HG03103 (cell line): ENCODE measurements at regions not wholly inside any gene's neighbourhood (a gene's known extent, or its start where the extent isn't known, plus 50 kb on each side); places are given as distances from the start of the nearest gene placed in this dataset.

Experiments
- ATAC-seq: cut with Tn5 transposase; IDR thresholded peaks from one replicate; pipeline ENCODE4 v1.9.1; 2021; ENCODE audit warnings: low read depth; ENCODE audit not compliant: unreplicated experiment

- no peak for ATAC-seq
Observed at GRCh38 chr2:140064243-140064642, 1284.1 kb upstream of the NXPH2 start.

GRCh38 chr2:140063356-140063755 is 1283.2 kb upstream of the NXPH2 start:
- ATAC-seq, result no peak

GRCh38 chr2:140061240-140061639 is 1281.0 kb upstream of the NXPH2 start:
- ATAC-seq, result no peak

GRCh38 chr2:140057928-140058327 is 1277.7 kb upstream of the NXPH2 start:
- no peak for ATAC-seq

- no peak for ATAC-seq
Observed at GRCh38 chr2:140041811-140042210, 1261.6 kb upstream of the NXPH2 start.

GRCh38 chr2:140041239-140041638 is 1261.0 kb upstream of the NXPH2 start:
- no peak for ATAC-seq

GRCh38 chr2:140033638-140034037 is 1253.4 kb upstream of the NXPH2 start:
- no peak for ATAC-seq

GRCh38 chr2:140027966-140028365 is 1247.8 kb upstream of the NXPH2 start:
- no peak for ATAC-seq

- ATAC-seq, result no peak
Observed at GRCh38 chr2:140027320-140027719, 1247.1 kb upstream of the NXPH2 start.

GRCh38 chr2:140023291-140023690 is 1243.1 kb upstream of the NXPH2 start:
- ATAC-seq, result no peak

GRCh38 chr2:140018541-140018940 is 1238.4 kb upstream of the NXPH2 start:
- no peak for ATAC-seq

GRCh38 chr2:140014204-140014546 is 1234.0 kb upstream of the NXPH2 start:
- ATAC-seq, result no peak

- no peak for ATAC-seq
Observed at GRCh38 chr2:140013545-140014203, 1233.5 kb upstream of the NXPH2 start.

- no peak for ATAC-seq
Observed at GRCh38 chr2:140011287-140011686, 1231.1 kb upstream of the NXPH2 start.

GRCh38 chr2:140002110-140002509 is 1221.9 kb upstream of the NXPH2 start:
- ATAC-seq, result no peak

- ATAC-seq, result no peak
Observed at GRCh38 chr2:139992711-139993345, 1212.6 kb upstream of the NXPH2 start.

- no peak for ATAC-seq
Observed at GRCh38 chr2:139992078-139992477, 1211.9 kb upstream of the NXPH2 start.

GRCh38 chr2:139990646-139991335 is 1210.6 kb upstream of the NXPH2 start:
- no peak for ATAC-seq

GRCh38 chr2:139969323-139969722 is 1189.1 kb upstream of the NXPH2 start:
- no peak for ATAC-seq

GRCh38 chr2:139968588-139968987 is 1188.4 kb upstream of the NXPH2 start:
- no peak for ATAC-seq

- no peak for ATAC-seq
Observed at GRCh38 chr2:139967665-139968064, 1187.5 kb upstream of the NXPH2 start.
